ENCODE measurements at regions not wholly inside any gene's neighbourhood (a gene's known extent, or its start where the extent isn't known, plus 50 kb on each side); places are given as distances from the start of the nearest gene placed in this dataset.

DNA sequence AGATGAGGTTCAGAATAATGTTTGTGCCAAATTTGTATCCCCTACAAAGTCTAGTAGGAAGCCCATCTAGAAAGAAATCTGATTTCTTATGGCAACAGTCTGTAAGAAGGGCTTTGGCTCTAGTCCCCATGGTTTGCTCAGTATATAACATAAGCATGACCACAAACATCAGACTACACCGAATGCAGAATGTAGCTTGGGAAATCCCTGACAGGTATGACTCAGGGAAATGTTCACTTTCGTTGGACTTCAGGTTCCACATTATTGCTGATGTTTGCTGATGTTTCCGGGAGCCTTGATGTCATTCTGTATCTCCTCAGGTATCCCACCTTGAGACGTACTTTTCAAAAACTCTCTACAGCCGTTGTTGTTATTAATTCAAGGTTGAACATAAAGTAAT lies 304.4 kb upstream of the TGFBR2 start:
- TF ChIP-seq CTCF (conservative IDR thresholded peaks at IDR 0.05): no peak
- no peak for TF ChIP-seq ZFX (IDR thresholded peaks at IDR 0.05)
